HG02973 (cell line): ENCODE measurements at regions not wholly inside any gene's neighbourhood (a gene's known extent, or its start where the extent isn't known, plus 50 kb on each side); places are given as distances from the start of the nearest gene placed in this dataset.

Experiments
- ATAC-seq: cut with Tn5 transposase; IDR thresholded peaks from one replicate; pipeline ENCODE4 v1.9.1; 2021; ENCODE audit warnings: moderate library complexity; ENCODE audit not compliant: unreplicated experiment

DNA sequence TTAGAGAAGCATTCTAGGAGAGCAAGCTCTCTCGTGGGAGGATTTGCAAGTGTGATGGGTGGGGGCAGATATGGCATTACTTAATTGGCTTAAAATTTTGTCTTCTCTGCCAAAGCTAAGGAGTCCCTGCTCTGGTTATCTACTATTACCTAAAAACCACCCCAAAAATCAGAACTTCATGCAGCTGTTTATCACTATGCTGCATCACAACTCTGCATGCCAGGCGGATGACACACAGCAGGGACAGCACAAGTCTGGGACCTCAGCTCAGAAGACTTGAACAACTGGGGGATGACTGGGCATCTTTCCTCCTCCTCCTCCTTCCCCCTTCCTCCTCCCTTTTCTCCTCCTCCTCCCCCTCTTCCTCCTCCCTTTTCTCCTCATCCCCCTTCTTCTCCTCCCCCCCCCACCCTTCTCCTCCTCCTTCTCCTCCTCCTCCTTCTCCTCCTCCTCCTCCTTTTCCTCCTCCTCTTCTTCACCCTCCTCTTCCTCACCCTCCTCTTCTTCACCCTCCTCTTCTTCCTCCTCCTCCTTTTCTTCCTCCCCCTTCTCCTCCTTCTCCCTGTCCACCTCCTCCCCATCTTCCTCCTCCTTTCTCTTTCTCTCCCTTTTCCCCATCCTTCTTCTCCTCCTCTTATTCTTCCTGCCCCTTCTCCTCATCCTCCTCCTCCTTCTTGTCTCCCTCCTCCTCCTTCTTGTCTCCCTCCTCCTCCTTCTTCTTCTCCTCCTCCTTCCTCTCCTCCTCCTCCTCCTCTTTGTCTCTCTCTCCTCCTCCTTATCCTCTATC lies 218.6 kb upstream of the PMEPA1 start:
- no peak for ATAC-seq

- no peak for ATAC-seq
These were observed 217.6 kb upstream of the PMEPA1 start for GRCh38 chr20:57927376-57927775.

GRCh38 chr20:57922706-57923105 lies 212.9 kb upstream of the PMEPA1 start:
- no peak for ATAC-seq

DNA sequence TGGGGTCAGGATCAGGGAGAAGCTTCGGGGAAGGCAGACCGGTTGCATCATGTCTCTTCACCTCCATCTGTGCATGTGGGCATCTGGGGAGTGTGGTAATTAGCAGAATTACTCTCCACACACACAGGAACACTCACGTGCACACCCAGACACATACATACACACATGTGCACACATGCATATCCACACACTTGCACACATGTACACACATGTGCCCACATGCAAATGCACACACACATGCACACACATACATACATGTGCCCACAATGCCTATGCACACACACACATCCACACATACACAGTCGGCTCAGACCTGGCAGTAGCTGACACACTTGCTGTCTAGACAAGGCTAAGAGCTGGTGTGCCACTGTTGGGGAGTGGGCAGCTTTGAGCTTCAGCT lies 212.3 kb upstream of the PMEPA1 start:
- ATAC-seq = no peak

GRCh38 chr20:57921676-57922075 lies 211.9 kb upstream of the PMEPA1 start:
- ATAC-seq = no peak

- ATAC-seq = no peak
These were observed 211.2 kb upstream of the PMEPA1 start for GRCh38 chr20:57920971-57921370.

- no peak for ATAC-seq
These were observed 209.2 kb upstream of the PMEPA1 start for GRCh38 chr20:57919049-57919448.

GRCh38 chr20:57918551-57918950 lies 208.7 kb upstream of the PMEPA1 start:
- ATAC-seq = no peak

GRCh38 chr20:57914205-57914604 lies 204.4 kb upstream of the PMEPA1 start:
- ATAC-seq = no peak

- no peak for ATAC-seq
These were observed 203.5 kb upstream of the PMEPA1 start for GRCh38 chr20:57913156-57913930.

- ATAC-seq = no peak
These were observed 202.4 kb upstream of the PMEPA1 start for GRCh38 chr20:57912227-57912582.

GRCh38 chr20:57911512-57912226 lies 201.9 kb upstream of the PMEPA1 start:
- ATAC-seq = no peak

GRCh38 chr20:57910716-57911115 lies 200.9 kb upstream of the PMEPA1 start:
- ATAC-seq = no peak

DNA sequence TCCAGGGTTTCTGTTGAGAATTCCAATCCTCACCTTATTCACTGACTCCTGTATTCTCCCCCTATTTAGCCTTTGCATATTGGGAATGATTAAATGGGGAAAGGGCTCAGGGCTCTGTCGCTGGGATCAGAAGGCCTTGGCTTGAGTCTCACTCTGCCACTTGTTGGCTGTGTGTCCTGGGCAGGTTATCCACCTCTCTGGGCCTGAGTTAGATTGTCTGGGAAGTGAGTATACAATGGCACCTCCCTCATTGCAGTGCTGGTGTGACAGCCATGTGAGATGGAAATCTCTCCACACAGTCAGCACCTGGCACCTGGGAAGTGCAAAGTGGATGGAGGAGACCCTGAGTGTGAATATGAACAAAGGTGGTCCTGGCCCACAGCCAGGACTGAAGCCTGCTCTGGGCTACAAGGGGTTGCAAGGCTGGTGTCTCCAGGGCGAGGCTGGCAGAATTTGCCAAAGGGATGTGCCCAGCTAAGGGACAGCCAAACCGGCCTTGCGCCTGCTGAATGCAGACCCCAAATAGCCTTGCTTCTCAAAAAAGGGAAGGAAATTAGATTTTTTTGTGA lies 200.0 kb upstream of the PMEPA1 start:
- no peak for ATAC-seq

DNA sequence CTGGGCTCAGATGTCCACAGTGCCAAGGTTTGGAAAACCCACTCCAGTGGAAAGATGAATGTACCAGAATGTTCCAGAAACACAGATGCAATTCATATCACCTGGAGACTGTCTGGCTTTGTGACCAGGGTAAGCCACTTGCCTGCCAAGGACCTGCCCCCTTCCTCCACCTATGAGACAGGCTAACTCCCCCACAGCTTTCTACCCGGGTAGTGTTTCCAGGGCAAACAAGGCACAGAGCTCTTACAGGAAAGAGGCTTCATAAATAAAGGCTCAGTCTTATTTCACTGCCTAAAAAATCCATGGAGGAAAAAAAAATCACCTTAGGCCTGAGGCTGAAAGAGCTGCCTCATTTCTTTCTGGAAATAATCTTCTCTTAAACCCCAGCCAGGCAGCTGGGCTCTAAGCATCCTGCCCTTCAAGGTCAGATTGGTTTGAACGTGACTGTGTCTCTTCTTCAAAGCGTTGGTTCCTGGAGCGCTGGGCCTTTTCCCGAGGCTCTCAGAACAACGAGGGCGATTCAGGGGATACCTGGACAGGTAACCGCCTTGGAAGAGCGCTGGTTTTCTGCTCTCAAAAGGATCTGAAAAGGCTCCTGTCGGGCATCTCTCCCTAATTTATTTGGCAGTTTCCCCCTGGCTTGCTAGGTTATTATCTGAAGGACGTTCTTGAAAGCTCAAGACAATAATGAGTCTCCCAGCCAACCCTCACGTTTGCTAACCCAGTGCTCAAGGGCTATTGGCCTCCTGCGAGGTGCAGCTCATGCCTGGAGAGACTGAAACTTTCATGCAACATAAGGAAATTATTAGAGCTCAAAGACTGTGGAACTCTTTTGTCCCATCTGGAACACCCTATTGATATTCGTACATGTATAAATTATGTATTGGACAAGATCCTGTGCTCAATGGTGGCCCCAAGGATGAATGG lies 199.2 kb upstream of the PMEPA1 start:
- ATAC-seq = no peak

GRCh38 chr20:57908226-57908625 lies 198.4 kb upstream of the PMEPA1 start:
- no peak for ATAC-seq

GRCh38 chr20:57907131-57908000 lies 197.6 kb upstream of the PMEPA1 start:
- no peak for ATAC-seq

- no peak for ATAC-seq
These were observed 195.6 kb upstream of the PMEPA1 start for GRCh38 chr20:57905448-57905847.

- ATAC-seq = no peak
These were observed 194.7 kb upstream of the PMEPA1 start for GRCh38 chr20:57904314-57905105.
